GM18907 (cell line): ENCODE measurements at regions not wholly inside any gene's neighbourhood (a gene's known extent, or its start where the extent isn't known, plus 50 kb on each side); places are given as distances from the start of the nearest gene placed in this dataset.
"Not testable (repeated sequence)": the region's sequence is repeated elsewhere in the genome, so short reads cannot be mapped to it uniquely, and the experiment has no call there.

Source experiments
- ATAC-seq: cut with Tn5 transposase; IDR thresholded peaks from one replicate; pipeline ENCODE4 v1.9.1; 2021; ENCODE audit warnings: mild to moderate bottlenecking, moderate library complexity; ENCODE audit not compliant: unreplicated experiment

DNA sequence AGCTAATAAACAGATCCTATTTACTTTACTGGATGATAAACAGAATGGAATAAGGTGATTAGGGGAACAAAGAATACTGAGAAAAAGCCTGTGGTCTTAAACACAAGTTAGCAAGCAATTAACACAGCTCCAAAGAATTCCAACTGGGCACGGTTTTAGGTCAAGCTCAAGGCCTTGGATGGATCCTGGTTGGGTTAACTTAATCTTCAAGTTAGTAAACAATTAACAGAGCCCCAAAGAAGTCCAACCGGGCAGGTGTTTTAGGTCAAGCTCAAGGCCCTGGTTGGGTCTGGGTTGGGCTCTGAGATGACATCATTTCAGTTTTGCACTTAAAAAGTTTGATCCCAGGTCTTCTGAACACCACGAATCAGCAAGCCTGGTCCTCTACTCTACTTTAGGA is 1086.3 kb upstream of the TMPRSS15 start:
- ATAC-seq = no peak

DNA sequence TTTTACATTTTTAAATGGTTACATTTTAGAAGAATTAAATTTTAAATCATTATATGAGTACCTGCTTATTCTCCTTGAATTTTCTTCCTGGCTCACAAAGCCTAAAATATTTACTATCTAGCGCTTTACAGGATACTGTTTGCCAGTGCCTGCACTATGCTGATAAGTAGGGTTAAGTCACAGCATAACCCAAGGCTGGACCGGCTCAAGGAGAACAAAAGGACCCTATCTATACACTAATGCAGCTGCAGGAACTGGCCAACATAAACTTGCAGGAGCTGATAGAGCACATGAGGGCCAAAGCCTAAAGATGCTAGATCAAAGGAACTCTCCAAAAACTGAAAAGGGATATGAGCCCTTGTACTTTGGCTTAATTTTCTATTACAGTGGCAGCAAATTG is 1086.9 kb upstream of the TMPRSS15 start:
- no peak for ATAC-seq

DNA sequence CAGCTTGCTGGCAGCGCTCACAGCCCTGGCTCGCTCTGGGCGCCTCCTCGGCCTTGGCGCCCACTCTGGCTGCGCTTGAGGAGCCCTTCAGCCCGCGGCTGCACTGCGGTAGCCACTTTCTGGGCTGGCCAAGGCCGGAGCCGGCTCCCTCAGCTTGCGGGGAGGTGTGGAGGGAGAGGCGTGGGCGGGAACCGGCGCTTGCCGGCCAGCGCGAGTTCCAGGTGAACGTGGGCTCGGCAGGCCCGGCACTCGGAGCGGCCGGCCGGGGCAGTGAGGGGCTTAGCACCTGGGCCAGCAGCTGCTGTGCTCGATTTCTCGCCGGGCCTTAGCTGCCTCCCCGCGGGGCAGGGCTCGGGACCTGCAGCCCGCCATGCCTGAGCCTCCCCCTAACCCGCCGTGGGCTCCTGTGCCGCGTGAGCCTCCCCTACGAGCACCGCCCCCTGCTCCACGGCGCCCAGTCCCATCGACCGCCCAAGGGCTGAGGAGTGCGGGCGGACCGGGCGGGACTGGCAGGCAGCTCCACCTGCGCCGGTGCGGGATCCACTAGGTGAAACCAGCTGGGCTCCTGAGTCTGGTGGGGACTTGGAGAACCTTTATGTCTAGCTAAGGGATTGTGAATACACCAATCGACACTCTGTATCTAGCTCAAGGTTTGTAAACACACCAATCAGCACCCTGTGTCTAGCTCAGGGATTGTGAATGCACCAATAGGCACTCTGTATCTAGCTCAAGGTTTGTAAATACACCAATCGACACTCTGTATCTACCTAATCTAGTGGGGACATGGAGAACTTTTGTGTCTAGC is 1090.1 kb upstream of the TMPRSS15 start:
- not testable (repeated sequence) for ATAC-seq

DNA sequence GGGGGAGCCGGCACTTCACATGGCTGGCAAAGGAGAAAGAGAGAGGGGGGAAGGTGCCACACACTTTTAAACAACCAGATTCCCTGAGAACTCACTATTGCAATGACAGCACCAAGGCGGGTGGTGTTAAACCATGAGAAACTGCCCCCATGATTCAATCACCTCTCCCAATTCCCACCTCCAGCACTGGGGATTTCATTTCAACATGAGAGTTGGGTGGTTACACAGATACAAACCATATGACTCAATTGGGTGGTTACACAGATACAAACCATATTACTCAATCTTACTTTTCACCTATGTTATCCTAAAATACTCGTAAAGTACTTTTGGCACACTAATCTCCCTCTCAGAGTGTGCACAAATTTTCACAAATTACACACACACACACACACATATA is 1097.5 kb upstream of the TMPRSS15 start:
- ATAC-seq = no peak

DNA sequence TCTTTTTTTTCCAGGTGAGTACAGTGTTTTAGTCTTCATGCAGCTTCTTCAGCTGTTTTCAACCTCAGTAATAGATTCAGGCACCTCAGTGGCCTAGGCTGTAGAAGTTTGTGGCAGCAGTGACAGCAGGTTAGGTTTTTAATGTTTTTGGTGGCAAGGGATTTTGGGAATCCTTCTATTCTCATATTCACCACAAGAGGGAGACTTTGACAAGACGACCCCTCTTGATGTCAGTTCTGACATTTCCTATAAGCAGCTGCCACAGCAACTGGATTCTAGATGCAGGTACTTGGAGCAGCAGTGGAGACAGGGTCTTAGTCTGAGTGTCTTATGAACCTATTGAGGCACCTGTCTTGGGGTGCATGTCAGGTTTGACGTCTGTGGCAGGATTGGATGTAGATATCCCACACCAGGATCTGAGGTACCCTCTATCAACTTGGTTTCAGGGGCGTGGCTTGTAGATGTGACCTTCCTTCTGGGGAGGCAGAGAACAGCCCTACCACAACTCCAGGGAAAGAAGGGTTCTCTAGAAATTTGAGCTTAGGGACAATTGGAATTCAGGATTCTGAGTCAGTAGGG is 1104.2 kb upstream of the TMPRSS15 start:
- ATAC-seq = no peak

DNA sequence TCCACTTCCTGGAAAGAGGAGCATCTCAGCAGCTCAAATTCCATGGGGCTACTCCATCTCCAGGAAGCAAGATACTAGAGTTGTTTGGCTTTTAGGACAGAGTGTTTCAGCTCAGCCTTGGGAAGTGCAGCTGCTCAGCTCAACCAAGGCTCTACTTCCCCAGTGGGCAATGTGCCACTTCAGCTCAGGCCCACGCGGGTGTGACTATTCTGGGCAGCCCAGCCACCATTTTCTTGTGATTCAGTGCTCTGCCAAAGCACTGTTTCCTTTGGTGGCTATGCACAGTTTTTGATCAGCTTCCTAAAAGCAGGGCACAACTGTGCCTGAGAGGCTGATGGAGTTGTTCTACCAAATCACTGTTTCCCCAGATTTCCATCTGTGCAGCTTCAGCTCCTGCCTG is 1104.9 kb upstream of the TMPRSS15 start:
- ATAC-seq = no peak

DNA sequence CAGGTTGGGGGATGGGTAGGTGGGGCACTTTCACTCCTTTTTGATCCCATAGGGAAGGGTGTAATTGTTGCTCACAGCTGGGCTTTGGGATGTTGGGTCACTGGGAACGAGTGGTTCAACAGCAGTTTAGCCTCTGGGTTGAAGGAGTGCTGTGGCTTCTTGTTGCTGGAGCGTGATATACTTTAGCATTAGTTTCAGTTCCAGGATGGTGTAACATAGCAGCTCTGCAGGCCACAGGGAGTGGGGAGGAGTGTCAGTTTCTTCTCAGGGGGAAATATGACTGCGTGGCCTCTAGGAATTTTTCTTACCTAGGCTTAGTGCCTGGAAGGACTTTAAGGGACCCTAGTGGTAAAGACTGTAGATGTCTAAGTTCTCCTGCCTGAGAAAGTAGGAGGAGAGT is 1105.3 kb upstream of the TMPRSS15 start:
- no peak for ATAC-seq

DNA sequence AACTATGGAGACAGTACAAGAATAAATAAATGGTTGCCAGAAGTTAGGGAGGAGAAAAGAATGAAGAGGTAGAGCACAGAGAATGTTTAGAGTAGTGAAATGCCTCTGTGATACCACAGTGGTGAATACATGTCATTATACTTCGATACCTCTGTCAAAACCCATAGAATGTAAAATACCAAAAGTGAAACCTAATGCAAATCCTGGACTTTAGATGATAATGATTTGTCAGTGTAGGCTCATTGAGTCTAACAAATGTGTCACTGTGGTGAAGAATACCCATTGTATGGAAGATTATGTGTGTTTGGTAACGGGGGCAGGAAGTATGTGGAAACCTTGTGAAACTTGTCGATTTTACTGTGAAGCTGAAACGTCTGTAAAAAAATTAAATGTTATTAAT is 1106.5 kb upstream of the TMPRSS15 start:
- no peak for ATAC-seq

DNA sequence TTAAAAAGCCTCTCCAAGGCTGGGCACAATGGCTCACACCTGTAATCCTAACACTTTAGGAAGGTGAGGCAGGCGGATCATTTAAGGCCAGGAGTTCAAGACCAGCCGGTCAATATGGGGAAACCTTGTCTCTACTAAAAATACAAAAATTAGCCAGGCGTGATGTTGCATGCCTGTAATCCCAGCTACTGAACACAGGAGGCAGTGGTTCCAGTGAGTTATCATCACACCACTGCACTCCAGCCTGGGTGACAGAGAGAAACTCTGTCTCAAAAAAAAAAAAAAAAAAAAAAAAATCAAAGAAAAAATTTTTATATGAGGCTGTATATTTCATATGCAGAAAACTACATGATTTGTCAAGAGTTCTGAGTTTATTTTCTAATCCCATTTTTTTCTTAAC is 1107.1 kb upstream of the TMPRSS15 start:
- no peak for ATAC-seq

DNA sequence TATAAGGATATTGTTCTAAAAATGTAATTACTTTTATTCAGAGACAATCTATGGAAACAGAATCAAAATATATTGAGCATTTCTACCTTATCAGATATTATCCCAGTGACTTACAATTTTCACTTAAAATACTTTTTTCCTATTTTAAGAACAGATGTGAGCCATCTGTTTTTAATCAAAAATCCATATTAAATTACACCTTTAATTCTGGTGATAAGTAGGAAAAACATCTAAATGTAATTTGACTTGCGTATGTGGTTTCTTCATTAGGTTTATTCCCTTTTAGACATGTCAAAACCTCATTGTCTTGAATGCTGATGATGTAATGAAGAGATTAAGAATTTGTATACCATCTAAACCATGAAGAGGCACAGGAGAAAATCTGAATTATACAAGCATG is 1118.8 kb upstream of the TMPRSS15 start:
- ATAC-seq = no peak

DNA sequence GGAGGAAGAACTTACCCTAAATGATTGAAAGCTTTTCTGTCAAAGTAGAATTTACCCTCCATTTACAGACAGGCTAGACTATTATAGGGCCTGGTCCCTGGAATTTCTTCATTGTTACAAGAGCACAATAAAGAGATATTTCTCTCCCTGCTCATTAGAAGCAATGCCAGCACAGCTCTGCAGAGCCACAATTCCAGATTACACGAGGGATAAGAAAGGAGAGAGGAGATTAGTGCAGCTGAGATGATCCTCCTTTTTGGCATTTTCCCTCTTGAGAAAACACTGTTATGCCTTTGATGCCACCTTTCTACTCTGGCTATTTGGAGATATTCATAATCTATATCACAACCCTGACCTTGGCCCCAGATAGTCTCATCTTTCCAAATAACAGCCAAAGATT is 1119.5 kb upstream of the TMPRSS15 start:
- no peak for ATAC-seq

DNA sequence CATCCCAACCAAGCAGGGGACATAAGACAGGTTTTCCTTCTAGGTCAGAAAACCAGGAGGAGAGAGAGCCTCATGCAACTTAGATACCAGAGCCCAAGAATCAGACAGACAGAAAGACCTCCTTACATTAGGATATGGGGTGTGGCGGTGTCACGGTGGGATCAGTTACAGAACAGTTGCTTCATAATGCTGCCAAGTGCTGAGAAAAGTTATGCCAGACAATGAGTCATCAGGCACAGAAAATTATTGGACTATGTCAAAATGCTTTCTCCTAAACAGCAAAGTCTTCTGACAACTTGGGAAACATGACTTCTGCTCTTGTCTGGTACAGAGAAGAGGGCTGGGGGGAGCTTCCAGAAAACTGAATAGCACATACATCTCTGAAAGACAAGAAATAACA is 1120.2 kb upstream of the TMPRSS15 start:
- ATAC-seq = no peak

DNA sequence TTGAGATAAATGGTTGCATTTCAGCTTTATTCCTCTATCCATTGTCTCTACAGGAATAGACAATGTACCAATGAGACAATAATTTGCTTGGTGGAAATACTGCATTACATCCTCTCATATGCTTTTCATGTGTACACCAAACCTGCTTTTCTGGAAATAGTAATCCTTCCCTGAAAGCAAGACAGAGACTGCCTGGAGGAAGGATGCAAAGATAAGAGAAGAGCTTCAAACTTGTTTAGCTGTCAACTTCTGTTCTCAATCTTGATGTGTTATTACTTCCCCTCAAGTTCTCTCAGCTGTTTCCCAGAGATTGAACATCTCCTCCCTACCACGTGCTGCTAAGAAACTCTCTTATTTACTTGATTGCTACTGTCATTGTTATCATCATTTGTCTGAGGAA is 1125.4 kb upstream of the TMPRSS15 start:
- no peak for ATAC-seq

DNA sequence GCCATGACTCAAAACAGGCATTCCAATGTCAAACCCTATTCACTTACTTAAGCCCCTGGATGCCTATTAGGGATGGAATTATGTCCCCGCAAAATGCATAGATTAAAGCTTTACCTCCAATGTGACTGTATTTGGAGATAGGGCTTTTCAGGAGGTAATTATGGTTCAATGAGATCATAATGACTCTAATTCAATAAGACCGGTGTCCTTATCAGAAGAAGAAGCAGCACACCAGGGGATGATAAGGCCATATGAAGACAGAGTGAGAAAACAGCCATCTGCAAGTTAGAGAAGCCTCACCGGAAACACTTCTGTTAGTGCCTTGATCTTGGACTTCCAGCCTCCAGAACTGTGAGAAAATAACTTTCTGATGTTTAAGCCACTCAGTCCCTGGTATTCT is 1131.8 kb upstream of the TMPRSS15 start:
- no peak for ATAC-seq

DNA sequence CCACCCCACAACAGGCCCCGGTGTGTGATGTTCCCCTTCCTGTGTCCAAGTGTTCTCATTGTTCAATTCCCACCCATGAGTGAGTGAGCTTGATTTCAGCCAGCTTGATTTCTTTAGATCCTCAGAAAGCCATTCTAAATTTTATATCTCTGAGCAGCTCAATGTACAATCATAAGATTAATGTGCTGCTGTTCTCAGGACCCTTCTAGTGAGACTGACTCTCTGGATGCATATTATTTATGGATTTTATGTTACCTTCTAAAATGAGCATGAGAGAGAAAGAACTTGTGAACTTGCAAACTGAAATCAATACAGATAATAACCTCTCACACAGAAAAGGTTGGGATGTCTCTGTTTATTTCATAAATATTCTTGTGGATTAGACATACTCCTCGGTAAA is 1133.5 kb upstream of the TMPRSS15 start:
- ATAC-seq = no peak

DNA sequence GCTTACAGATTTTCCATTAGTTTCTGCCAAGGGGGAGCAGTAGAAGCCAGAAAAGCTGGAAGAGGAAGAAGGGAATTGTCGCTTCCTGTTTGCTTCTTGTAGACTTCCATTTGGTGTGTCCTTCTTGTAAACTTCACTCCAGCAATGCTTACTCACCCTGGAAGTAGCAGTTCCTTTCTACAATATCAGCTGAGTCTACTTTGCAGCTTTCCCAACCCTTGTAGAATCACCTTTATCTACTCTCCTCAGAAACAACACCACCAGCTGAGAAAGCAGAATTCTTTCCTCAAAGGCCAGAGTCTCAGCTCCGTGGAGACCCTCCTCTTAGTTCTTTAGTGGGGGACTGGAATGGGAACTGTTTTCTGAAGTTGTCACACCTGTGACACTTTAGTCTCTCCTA is 1136.7 kb upstream of the TMPRSS15 start:
- no peak for ATAC-seq

DNA sequence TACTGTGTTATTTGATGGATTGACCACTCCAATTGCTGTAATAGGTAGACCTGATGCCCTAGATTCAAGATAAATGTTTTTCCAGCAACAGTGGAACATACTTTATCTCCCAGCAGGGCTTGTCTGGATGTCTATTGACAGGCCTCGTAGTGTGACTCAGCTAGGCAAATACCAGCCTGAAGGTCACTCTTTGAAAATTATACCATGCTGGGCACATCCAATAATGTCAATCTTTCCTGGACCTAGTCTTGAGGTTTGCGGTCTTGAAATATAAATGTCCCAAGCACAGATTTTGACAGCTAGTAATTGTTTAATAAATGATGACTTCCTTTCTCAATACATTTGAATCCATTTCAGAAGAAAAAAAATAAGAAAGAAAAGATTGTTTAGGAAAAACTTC is 1138.0 kb upstream of the TMPRSS15 start:
- no peak for ATAC-seq

DNA sequence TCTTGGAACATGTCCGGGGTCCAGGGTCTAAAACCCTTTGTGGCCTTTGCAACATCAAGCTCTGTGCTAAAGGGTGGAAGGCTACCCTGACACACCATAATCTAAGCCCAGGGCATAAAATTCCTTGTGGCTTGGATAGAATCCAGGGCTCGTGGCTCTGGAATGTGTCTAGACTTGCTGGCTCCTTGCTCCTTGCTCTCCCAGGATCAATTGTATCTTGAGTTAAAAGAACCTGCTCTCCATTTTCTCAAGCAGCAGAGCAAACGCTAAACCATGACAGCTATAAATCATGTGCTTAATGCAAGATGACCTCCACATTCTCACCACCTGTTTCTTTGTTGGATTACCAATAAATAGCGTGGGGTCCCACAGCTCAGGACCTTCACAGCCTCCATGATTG is 1140.9 kb upstream of the TMPRSS15 start:
- ATAC-seq = not testable (repeated sequence)

DNA sequence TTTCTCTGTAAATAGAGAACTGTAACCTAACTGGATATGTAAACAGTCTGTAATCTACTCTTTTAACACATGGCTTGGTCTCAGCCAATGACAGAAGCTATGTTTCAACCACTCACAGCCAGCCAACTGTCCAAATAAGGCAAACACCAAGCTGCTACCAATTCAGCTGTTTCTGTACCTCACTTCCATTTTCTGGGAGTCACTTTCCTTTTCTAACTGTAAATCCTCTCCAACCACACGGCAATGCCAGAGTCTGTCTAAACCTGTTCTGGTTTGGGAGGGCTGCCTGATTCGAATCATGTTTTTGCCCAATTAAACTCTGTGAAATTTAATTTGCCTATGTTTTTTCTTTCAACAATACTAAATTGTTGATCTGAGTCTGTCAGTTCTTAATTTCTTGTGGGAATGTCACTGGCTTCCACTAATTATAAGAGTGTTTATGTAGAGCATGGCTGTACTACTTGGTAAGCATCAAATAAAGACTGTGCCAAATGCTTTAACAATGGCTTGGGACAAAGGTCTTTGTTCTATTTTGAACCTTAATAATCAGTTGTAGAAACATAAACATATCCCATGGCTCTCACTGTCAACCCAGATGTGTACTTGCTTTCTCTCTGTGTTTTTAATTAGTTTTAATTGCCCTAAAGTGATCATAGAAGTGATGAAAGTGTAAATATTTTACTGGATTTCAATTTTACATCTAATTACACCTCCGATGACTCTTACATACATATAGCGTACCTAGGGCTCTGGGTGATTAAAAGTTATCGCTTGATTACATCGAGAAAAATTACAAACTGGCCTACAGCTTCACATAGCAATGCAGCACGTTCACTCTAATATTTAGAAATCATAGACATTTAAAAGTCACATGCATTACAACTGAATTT is 1144.6 kb upstream of the TMPRSS15 start:
- no peak for ATAC-seq

DNA sequence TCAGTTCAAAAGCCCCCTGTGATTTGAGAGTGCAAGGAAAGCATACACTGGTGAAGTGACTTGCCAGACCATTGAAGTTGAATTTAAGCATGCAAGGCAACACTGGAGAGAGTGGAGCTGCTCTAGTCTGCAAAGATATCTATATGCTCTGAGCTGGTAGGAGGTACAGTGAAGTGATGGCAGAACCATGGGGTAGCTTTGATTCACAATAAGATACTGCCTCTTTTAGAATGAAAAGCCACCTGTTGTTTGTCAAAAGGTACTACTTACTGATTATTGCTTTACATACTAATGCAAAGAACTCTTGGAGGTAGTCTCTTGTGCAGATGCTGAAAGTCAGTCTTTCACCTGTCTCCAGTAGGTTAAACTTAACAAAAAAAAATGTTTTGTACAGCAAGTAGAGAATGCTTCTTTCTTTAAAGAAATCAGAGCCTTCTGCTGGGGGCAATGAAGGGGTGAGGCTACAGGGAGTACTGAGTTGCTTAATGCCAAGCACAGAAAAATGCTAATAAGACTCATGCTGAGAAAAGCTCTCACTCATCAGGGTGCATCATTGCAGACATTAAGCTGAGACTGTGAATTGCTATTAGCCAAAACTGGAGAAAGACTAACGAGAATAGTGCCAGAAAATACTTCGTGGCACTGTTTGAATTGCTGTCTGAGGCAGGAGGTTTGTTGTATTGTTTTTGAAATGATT is 1150.5 kb upstream of the TMPRSS15 start:
- no peak for ATAC-seq

DNA sequence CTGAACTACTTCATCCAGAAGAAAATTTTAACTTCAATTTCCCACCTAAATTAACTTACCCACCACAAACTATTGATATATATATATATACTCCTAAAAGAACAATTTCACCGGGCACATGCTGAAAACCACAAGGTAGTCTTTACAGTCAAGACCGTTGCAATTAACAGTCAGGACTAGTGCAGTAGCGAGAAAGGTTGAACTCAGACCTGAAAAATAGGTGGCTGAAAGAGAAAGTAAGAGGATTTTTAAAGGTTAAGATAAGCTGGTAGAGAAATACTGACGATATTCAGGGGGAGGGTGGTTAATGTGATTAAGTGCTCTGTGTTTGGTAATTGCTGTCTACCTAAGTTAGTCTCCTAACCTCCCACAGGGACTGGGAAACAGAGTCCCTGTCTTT is 1153.5 kb upstream of the TMPRSS15 start:
- no peak for ATAC-seq
